HG02981 (cell line): ENCODE measurements at regions not wholly inside any gene's neighbourhood (a gene's known extent, or its start where the extent isn't known, plus 50 kb on each side); places are given as distances from the start of the nearest gene placed in this dataset.
"Not testable (repeated sequence)": the region's sequence is repeated elsewhere in the genome, so short reads cannot be mapped to it uniquely, and the experiment has no call there.

ENCODE experiments used
- ATAC-seq: cut with Tn5 transposase; IDR thresholded peaks from one replicate; pipeline ENCODE4 v1.9.1; 2021; ENCODE audit warnings: mild to moderate bottlenecking, moderate library complexity; ENCODE audit not compliant: unreplicated experiment

GRCh38 chr17:14451729-14452191, 150.9 kb downstream of the HS3ST3B1 start:
- ATAC-seq, result no peak

GRCh38 chr17:14448818-14449217, 147.9 kb downstream of the HS3ST3B1 start:
- ATAC-seq, result no peak

- ATAC-seq, result no peak
These were observed 145.9 kb downstream of the HS3ST3B1 start for GRCh38 chr17:14446825-14447224.

- no peak for ATAC-seq
These were observed 144.0 kb downstream of the HS3ST3B1 start for GRCh38 chr17:14444915-14445314.

- ATAC-seq, result no peak
These were observed 142.1 kb downstream of the HS3ST3B1 start for GRCh38 chr17:14442798-14443528.

- ATAC-seq, result no peak
These were observed 136.3 kb downstream of the HS3ST3B1 start for GRCh38 chr17:14437176-14437575.

GRCh38 chr17:14436266-14436665, 135.4 kb downstream of the HS3ST3B1 start:
- no peak for ATAC-seq

GRCh38 chr17:14434506-14434905, 133.6 kb downstream of the HS3ST3B1 start:
- no peak for ATAC-seq

GRCh38 chr17:14432079-14432478, 131.2 kb downstream of the HS3ST3B1 start:
- ATAC-seq, result no peak

GRCh38 chr17:14429084-14429483, 128.2 kb downstream of the HS3ST3B1 start:
- ATAC-seq, result no peak

GRCh38 chr17:14428648-14429029, 127.8 kb downstream of the HS3ST3B1 start:
- no peak for ATAC-seq

GRCh38 chr17:14427900-14428647, 127.2 kb downstream of the HS3ST3B1 start:
- ATAC-seq, result peak; percentile 62

- not testable (repeated sequence) for ATAC-seq
These were observed 122.3 kb downstream of the HS3ST3B1 start for GRCh38 chr17:14423156-14423555.

GRCh38 chr17:14417336-14417735, 116.5 kb downstream of the HS3ST3B1 start:
- no peak for ATAC-seq

GRCh38 chr17:14409292-14409691, 108.4 kb downstream of the HS3ST3B1 start:
- no peak for ATAC-seq

GRCh38 chr17:14407541-14407940, 106.7 kb downstream of the HS3ST3B1 start:
- no peak for ATAC-seq

- no peak for ATAC-seq
These were observed 104.3 kb downstream of the HS3ST3B1 start for GRCh38 chr17:14405189-14405588.
